ENCODE measurements at regions not wholly inside any gene's neighbourhood (a gene's known extent, or its start where the extent isn't known, plus 50 kb on each side); places are given as distances from the start of the nearest gene placed in this dataset.

GRCh38 chr7:26616235-26616634, 248.2 kb downstream of the SKAP2 start (continued):
- TF ChIP-seq FOSL1 (tag; conservative IDR thresholded peaks at IDR 0.05): 0 out of 2 replicates have a peak, but pooled peaks have one; percentile 21

- Histone ChIP-seq H3K9me1 (ENCODE audit: control insufficient read depth, insufficient read depth, low read length) (no peaks in the 10 kb centered on the region), H3K9me3 (replicated peaks; ENCODE audit: control insufficient read depth, insufficient read depth, low read depth, low read length) (no peaks in the 10 kb centered on the region; the same call in 1 of the 2 replicates), H3K4me2 (ENCODE audit: insufficient read depth, low read length) (no peak overlapping the region), H3K27me3 (ENCODE audit: control insufficient read depth in 2 of 2, insufficient read depth in 2 of 2, low read length in 2 of 2) (peaks cover 11 to 38% of the 10 kb centered on the region in 2 experiments; a peak in 3 of 5 replicates), H4K20me1 (replicated peaks; ENCODE audit: control insufficient read depth, insufficient read depth, low read length) (no peaks in the 10 kb centered on the region), H3K36me3 (ENCODE audit: control insufficient read depth, insufficient read depth, low read length) (no peaks in the 10 kb centered on the region; the same call in 2 of the 3 replicates), H3K27ac (ENCODE audit: extremely low read depth, low read depth, low read length) (no peak overlapping the region), H2AFZ (ENCODE audit: low read depth, low read length) (no peak overlapping the region), H3K4me3 (no peak overlapping the region), H3K4me1 (replicated peaks in 1 of 2; ENCODE audit: control insufficient read depth in 2 of 2, insufficient read depth in 2 of 2, low read length in 2 of 2) (peaks cover 3 to 13% of the 10 kb centered on the region in 2 experiments; a peak in 3 of 5 replicates), H3K9ac (ENCODE audit: insufficient read depth in 1 of 2, low read depth in 2 of 2, low read length in 2 of 2) (no peak overlapping the region), H3K79me2 (ENCODE audit: control insufficient read depth, insufficient read depth, low read length) (no peaks in the 10 kb centered on the region)
- no peak for FAIRE-seq
- in situ Hi-C loops (cut with MboI) (no loop called here), intact Hi-C loops (cut with micrococcal nuclease) (no loop called here)
- no peak for DNase-seq (ENCODE audit: extremely low read depth in 1 of 4, low spot score in 3 of 4)
- TF ChIP-seq PHB (CRISPR knock-in tag; IDR thresholded peaks at IDR 0.05): no peak
- TF ChIP-seq ELK3 (CRISPR knock-in tag; IDR thresholded peaks at IDR 0.05): no peak
- TF ChIP-seq RREB1 (CRISPR knock-in tag; IDR thresholded peaks at IDR 0.05): no peak
- TF ChIP-seq PHB2 (IDR thresholded peaks at IDR 0.05; ENCODE audit: low read depth): no peak
- TF ChIP-seq MBD1 (CRISPR knock-in tag; IDR thresholded peaks at IDR 0.05): no peak
- TF ChIP-seq CBX3 (IDR thresholded peaks at IDR 0.05; ENCODE audit: borderline replicate concordance in 1 of 2, low read length in 2 of 2): no peak
- TF ChIP-seq CC2D1A (IDR thresholded peaks at IDR 0.05): no peak
- TF ChIP-seq CREB5 (CRISPR knock-in tag; IDR thresholded peaks at IDR 0.05): no peak
- TF ChIP-seq EP300 (IDR thresholded peaks at IDR 0.05; ENCODE audit: low read length): no peak
- TF ChIP-seq FOSL1 (tag; conservative IDR thresholded peaks at IDR 0.05): no peak
- 42% methylated on average over 7 of the region's 7 CpGs for WGBS (ENCODE audit: insufficient coverage, low coverage, missing lambda C conversion rate)
- ChIA-PET CTCF (ENCODE audit: low intra/inter-chr PET ratio) (no interaction called here), POLR2A (no interaction called here)
- no peak for ATAC-seq
- no TSS peak for BruUV-seq (replicated peaks)
Measured at GRCh38 chr7:26617066-26617465, 247.3 kb downstream of the SKAP2 start.

All from K562 (cell line).